ENCODE measurements at regions not wholly inside any gene's neighbourhood (a gene's known extent, or its start where the extent isn't known, plus 50 kb on each side); places are given as distances from the start of the nearest gene placed in this dataset.

GRCh38 chr10:10589540-10590303 is 427.9 kb upstream of the CELF2 start:
- TF ChIP-seq CTCF (IDR thresholded peaks at IDR 0.05) (no peak), EZH2phosphoT487 (IDR thresholded peaks at IDR 0.05) (no peak), EZH2 (IDR thresholded peaks at IDR 0.05) (no peak)

Data from neural progenitor cell (in vitro differentiated cells).